HepG2 (cell line): ENCODE measurements at regions not wholly inside any gene's neighbourhood (a gene's known extent, or its start where the extent isn't known, plus 50 kb on each side); places are given as distances from the start of the nearest gene placed in this dataset.

Experiments
- ATAC-seq: fragments of 200-7000 bp; cut with Tn5 transposase; 3 replicates; pipeline ENCODE4 v1.9.1; 2020; ENCODE audit warnings: mild to moderate bottlenecking, moderate library complexity
- BruUV-seq: library from RNA; stranded (reverse); fragments of 400-500 nt; replicated peaks from 2 replicates; lab custom pipeline; 2021; lab: Mats Ljungman, UMichigan
- CTCF ChIA-PET: fragments of 300-600 bp; formaldehyde crosslinking; extraction: SDS; loops from one replicate; lab custom pipeline; 2021; ENCODE audit warnings: low total read pairs, inconsistent platforms, low intra/inter-chr PET ratio; lab: Yijun Ruan, JAX
- POLR2A ChIA-PET: fragments of 350-600 bp; sonication (Branson Sonifier 250); formaldehyde crosslinking; loops from one replicate; lab custom pipeline; 2020; ENCODE audit warnings: antibody characterized with exemption, inconsistent platforms; lab: Yijun Ruan, JAX
- DNase-seq: peaks from one replicate; pipeline ENCODE4 v3.0.0-alpha.2; 2015; ENCODE audit warnings: low spot score
- FAIRE-seq: peaks from 3 replicates; lab custom pipeline; 2011; peaks lifted over from hg19 to GRCh38; lab: Jason Lieb, UNC
- H2AFZ ChIP-seq: one replicate; pipeline ENCODE4 v1.6.1; 2011; ENCODE audit warnings: low read length, inconsistent platforms
- H3K27ac ChIP-seq: fragments of 300-600 bp; 3 replicates; pipeline ENCODE4 v1.8.0; 2011; ENCODE audit warnings: mixed run types, mild to moderate bottlenecking, mixed read lengths, low read length, inconsistent platforms; ENCODE audit not compliant: insufficient read depth; ENCODE audit errors: extremely low read length
- H3K27me3 ChIP-seq, 2 experiments: fragments of 200-600 bp in 1 of 2; 2 replicates in 1 of 2; 3 replicates in 1 of 2; pipeline versions ENCODE4 v1.6.0 to v1.8.0; 2011; ENCODE audit warnings: low read length in 2 of 2, mild to moderate bottlenecking in 2 of 2, moderate library complexity in 2 of 2, inconsistent platforms in 1 of 2; ENCODE audit not compliant: insufficient read depth in 2 of 2, control insufficient read depth in 1 of 2
- H3K36me3 ChIP-seq, 2 experiments: fragments of 200-600 bp in 1 of 2; replicated peaks in 1 of 2; 2 replicates in 1 of 2; 3 replicates in 1 of 2; pipeline versions ENCODE4 v1.5.1 to v1.8.0; 2011; ENCODE audit warnings: low read length in 2 of 2, inconsistent platforms in 1 of 2; ENCODE audit not compliant: insufficient read depth in 2 of 2, control insufficient read depth in 1 of 2
- H3K4me1 ChIP-seq: 2 replicates; pipeline ENCODE4 v1.5.1; 2012; ENCODE audit warnings: low read length, inconsistent platforms; ENCODE audit not compliant: insufficient read depth
- H3K4me2 ChIP-seq: 2 replicates; pipeline ENCODE4 v1.6.0; 2011; ENCODE audit warnings: low read depth, low read length, inconsistent platforms
- H3K4me3 ChIP-seq, 3 experiments: fragments of 200-600 bp in 1 of 3; sonication (generic), shearing (Covaris generic) in 1 of 3; replicated peaks in 1 of 3; 2 replicates each; pipeline ENCODE4 v1.5.1; 2011 to 2016; ENCODE audit warnings: low read length in 3 of 3, inconsistent platforms in 2 of 3, low read depth in 2 of 3, mild to moderate bottlenecking in 2 of 3, control low read depth in 1 of 3, mixed read lengths in 1 of 3; ENCODE audit not compliant: insufficient read depth in 1 of 3
- H3K79me2 ChIP-seq: one replicate; pipeline ENCODE4 v1.6.1; 2011; ENCODE audit warnings: low read length, inconsistent platforms; ENCODE audit not compliant: insufficient read depth
- H3K9ac ChIP-seq: 2 replicates; pipeline ENCODE4 v1.6.0; 2011; ENCODE audit warnings: mild to moderate bottlenecking, low read depth, low read length, inconsistent platforms; ENCODE audit not compliant: insufficient read depth
- H3K9me3 ChIP-seq: 2 replicates; pipeline ENCODE4 v1.5.1; 2012; ENCODE audit warnings: mild to moderate bottlenecking, low read length
- H4K20me1 ChIP-seq: 2 replicates; pipeline ENCODE4 v1.6.0; 2011; ENCODE audit warnings: inconsistent platforms, mild to moderate bottlenecking, low read length, moderate library complexity; ENCODE audit not compliant: insufficient read depth
- HIVEP1 ChIP-seq: sonication (generic); formaldehyde crosslinking; IDR thresholded peaks from 2 replicates; pipeline ENCODE4 v1.4.0; 2020; ENCODE audit warnings: mild to moderate bottlenecking, missing genetic modification reagents
- HNF4G ChIP-seq, 2 experiments: sonication (generic) in 1 of 2; formaldehyde crosslinking in 1 of 2; IDR thresholded peaks; 2 replicates each; pipeline versions ENCODE4 v1.4.0 to v1.6.1; 2011 to 2020; ENCODE audit warnings: borderline replicate concordance in 2 of 2, low read depth in 2 of 2, mild to moderate bottlenecking in 2 of 2, low read length in 1 of 2, missing genetic modification reagents in 1 of 2, moderate library complexity in 1 of 2
- POLR2G ChIP-seq: fragments of 200-400 bp; formaldehyde crosslinking; IDR thresholded peaks from 2 replicates; pipeline ENCODE4 v1.6.1; 2018; ENCODE audit warnings: mild to moderate bottlenecking, low read depth, low read length, moderate library complexity
- RARA ChIP-seq: IDR thresholded peaks from 2 replicates; pipeline ENCODE4 v1.6.1; 2016; ENCODE audit warnings: missing genetic modification reagents, missing compliant biosample characterization
- SIX4 ChIP-seq: sonication (generic); formaldehyde crosslinking; IDR thresholded peaks from 2 replicates; pipeline ENCODE4 v1.4.0; 2020; ENCODE audit warnings: missing genetic modification reagents
- SKI ChIP-seq: fragments of 450-650 bp; IDR thresholded peaks from one replicate; pipeline ENCODE4 v1.6.1; 2018; ENCODE audit warnings: mild to moderate bottlenecking; ENCODE audit not compliant: partially characterized antibody
- TAF1 ChIP-seq: sonication (generic); formaldehyde crosslinking; IDR thresholded peaks from 2 replicates; pipeline ENCODE4 v1.4.0; 2020; ENCODE audit warnings: missing genetic modification reagents
- TBX3 ChIP-seq: fragments of 450-650 bp; IDR thresholded peaks from 2 replicates; pipeline ENCODE4 v1.6.1; 2017; ENCODE audit warnings: antibody characterized with exemption, mild to moderate bottlenecking, inconsistent platforms, borderline replicate concordance
- TMF1 ChIP-seq: sonication (generic); formaldehyde crosslinking; IDR thresholded peaks from 2 replicates; pipeline ENCODE4 v1.8.1; 2022; ENCODE audit warnings: low read depth, missing genetic modification reagents
- ZNF629 ChIP-seq: sonication (generic); formaldehyde crosslinking; conservative IDR thresholded peaks from 2 replicates; pipeline ENCODE4 v1.5.0; 2020; ENCODE audit warnings: missing genetic modification reagents
- ZSCAN20 ChIP-seq: sonication (generic); formaldehyde crosslinking; IDR thresholded peaks from 2 replicates; pipeline ENCODE4 v1.4.0; 2020; ENCODE audit warnings: missing genetic modification reagents, mild to moderate bottlenecking, borderline replicate concordance
- in situ Hi-C: cut with HindIII; loops from 2 replicates; pipeline ENCODE4 v1.10.0; 2017; ENCODE audit warnings: low pct_unique_long_range_greater_than_20kb; ENCODE audit not compliant: extremely low pct_ligation_motif_present
- intact Hi-C: fragments of 100-400 bp; cut with micrococcal nuclease; formaldehyde crosslinking; loops from one replicate; pipeline ENCODE4 v1.10.0; 2022; ENCODE audit not compliant: unreplicated experiment
- TF ChIP-seq, protein P1 (sequence below): sonication (generic); formaldehyde crosslinking; IDR thresholded peaks from 2 replicates; pipeline ENCODE4 v1.4.0; 2020; ENCODE audit warnings: mild to moderate bottlenecking, missing genetic modification reagents
- TF ChIP-seq, protein P2 (sequence below): sonication (generic); formaldehyde crosslinking; conservative IDR thresholded peaks from 2 replicates; pipeline ENCODE4 v1.8.0; 2022; ENCODE audit warnings: low read depth, missing genetic modification reagents
- TF ChIP-seq, protein P3 (sequence below): sonication (generic); formaldehyde crosslinking; IDR thresholded peaks from 2 replicates; pipeline ENCODE4 v1.4.0; 2020; ENCODE audit warnings: missing genetic modification reagents, mild to moderate bottlenecking, borderline replicate concordance

DNA sequence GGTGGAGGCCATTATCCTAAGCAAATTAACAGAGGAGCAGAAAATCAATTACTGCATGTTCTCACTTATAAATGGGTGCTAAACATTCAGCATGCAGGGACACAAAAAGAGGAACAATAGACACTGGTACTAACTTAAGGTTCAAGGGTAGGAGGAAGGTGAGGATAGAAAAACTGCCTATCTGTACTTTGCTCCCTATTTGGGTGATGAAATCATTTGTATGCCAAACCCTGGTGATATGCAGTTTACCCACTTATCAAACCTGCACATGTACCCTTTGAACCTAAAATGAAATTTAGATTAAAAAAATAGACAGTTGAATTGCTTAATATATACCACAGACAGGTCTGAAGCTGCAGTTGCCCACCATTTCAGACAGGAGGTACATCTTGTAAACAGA is 143.3 kb upstream of the KLHL4 start:
- ATAC-seq (no peak), FAIRE-seq (no peak), DNase-seq (no peak)
- Histone ChIP-seq H3K4me3 (no peak overlapping the region), H3K36me3 (no peaks in the 10 kb centered on the region), H3K4me1 (no peaks in the 10 kb centered on the region), H3K9me3 (no peaks in the 10 kb centered on the region), H3K27me3 (no peaks in the 10 kb centered on the region), H2AFZ (no peak overlapping the region), H3K79me2 (no peaks in the 10 kb centered on the region), H4K20me1 (no peaks in the 10 kb centered on the region), H3K9ac (no peak overlapping the region), H3K4me2 (no peak overlapping the region), H3K27ac (no peak overlapping the region)
- POLR2A ChIA-PET, result no interaction called here
- in situ Hi-C loops (no loop called here), intact Hi-C loops (no loop called here)
- CTCF ChIA-PET, result no interaction called here
- BruUV-seq, result no TSS peak
- no peak for TF ChIP-seq SKI
- no peak for TF ChIP-seq TBX3
- no peak for TF ChIP-seq RARA
- no peak for TF ChIP-seq ZSCAN20 (CRISPR knock-in tag)
- TF ChIP-seq TMF1 (CRISPR knock-in tag), result no peak
- TF ChIP-seq, protein P1, sequence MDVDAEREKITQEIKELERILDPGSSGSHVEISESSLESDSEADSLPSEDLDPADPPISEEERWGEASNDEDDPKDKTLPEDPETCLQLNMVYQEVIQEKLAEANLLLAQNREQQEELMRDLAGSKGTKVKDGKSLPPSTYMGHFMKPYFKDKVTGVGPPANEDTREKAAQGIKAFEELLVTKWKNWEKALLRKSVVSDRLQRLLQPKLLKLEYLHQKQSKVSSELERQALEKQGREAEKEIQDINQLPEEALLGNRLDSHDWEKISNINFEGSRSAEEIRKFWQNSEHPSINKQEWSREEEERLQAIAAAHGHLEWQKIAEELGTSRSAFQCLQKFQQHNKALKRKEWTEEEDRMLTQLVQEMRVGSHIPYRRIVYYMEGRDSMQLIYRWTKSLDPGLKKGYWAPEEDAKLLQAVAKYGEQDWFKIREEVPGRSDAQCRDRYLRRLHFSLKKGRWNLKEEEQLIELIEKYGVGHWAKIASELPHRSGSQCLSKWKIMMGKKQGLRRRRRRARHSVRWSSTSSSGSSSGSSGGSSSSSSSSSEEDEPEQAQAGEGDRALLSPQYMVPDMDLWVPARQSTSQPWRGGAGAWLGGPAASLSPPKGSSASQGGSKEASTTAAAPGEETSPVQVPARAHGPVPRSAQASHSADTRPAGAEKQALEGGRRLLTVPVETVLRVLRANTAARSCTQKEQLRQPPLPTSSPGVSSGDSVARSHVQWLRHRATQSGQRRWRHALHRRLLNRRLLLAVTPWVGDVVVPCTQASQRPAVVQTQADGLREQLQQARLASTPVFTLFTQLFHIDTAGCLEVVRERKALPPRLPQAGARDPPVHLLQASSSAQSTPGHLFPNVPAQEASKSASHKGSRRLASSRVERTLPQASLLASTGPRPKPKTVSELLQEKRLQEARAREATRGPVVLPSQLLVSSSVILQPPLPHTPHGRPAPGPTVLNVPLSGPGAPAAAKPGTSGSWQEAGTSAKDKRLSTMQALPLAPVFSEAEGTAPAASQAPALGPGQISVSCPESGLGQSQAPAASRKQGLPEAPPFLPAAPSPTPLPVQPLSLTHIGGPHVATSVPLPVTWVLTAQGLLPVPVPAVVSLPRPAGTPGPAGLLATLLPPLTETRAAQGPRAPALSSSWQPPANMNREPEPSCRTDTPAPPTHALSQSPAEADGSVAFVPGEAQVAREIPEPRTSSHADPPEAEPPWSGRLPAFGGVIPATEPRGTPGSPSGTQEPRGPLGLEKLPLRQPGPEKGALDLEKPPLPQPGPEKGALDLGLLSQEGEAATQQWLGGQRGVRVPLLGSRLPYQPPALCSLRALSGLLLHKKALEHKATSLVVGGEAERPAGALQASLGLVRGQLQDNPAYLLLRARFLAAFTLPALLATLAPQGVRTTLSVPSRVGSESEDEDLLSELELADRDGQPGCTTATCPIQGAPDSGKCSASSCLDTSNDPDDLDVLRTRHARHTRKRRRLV (CRISPR knock-in tag), result no peak
- TF ChIP-seq, protein P2, sequence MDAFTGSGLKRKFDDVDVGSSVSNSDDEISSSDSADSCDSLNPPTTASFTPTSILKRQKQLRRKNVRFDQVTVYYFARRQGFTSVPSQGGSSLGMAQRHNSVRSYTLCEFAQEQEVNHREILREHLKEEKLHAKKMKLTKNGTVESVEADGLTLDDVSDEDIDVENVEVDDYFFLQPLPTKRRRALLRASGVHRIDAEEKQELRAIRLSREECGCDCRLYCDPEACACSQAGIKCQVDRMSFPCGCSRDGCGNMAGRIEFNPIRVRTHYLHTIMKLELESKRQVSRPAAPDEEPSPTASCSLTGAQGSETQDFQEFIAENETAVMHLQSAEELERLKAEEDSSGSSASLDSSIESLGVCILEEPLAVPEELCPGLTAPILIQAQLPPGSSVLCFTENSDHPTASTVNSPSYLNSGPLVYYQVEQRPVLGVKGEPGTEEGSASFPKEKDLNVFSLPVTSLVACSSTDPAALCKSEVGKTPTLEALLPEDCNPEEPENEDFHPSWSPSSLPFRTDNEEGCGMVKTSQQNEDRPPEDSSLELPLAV, result no peak
- TF ChIP-seq, protein P3, sequence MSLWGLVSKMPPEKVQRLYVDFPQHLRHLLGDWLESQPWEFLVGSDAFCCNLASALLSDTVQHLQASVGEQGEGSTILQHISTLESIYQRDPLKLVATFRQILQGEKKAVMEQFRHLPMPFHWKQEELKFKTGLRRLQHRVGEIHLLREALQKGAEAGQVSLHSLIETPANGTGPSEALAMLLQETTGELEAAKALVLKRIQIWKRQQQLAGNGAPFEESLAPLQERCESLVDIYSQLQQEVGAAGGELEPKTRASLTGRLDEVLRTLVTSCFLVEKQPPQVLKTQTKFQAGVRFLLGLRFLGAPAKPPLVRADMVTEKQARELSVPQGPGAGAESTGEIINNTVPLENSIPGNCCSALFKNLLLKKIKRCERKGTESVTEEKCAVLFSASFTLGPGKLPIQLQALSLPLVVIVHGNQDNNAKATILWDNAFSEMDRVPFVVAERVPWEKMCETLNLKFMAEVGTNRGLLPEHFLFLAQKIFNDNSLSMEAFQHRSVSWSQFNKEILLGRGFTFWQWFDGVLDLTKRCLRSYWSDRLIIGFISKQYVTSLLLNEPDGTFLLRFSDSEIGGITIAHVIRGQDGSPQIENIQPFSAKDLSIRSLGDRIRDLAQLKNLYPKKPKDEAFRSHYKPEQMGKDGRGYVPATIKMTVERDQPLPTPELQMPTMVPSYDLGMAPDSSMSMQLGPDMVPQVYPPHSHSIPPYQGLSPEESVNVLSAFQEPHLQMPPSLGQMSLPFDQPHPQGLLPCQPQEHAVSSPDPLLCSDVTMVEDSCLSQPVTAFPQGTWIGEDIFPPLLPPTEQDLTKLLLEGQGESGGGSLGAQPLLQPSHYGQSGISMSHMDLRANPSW (CRISPR knock-in tag), result no peak
- TF ChIP-seq HNF4G (IDR thresholded peaks at IDR 0.05; ENCODE audit: borderline replicate concordance, low read depth, low read length), result no peak
- TF ChIP-seq HNF4G (CRISPR knock-in tag; IDR thresholded peaks at IDR 0.05; ENCODE audit: borderline replicate concordance, low read depth), result no peak
- TF ChIP-seq HIVEP1, result no peak
- TF ChIP-seq SIX4 (CRISPR knock-in tag), result no peak
- TF ChIP-seq POLR2G, result no peak
- no peak for TF ChIP-seq ZNF629
- no peak for TF ChIP-seq TAF1 (CRISPR knock-in tag)
